ENCODE measurements at regions not wholly inside any gene's neighbourhood (a gene's known extent, or its start where the extent isn't known, plus 50 kb on each side); places are given as distances from the start of the nearest gene placed in this dataset.

DNA sequence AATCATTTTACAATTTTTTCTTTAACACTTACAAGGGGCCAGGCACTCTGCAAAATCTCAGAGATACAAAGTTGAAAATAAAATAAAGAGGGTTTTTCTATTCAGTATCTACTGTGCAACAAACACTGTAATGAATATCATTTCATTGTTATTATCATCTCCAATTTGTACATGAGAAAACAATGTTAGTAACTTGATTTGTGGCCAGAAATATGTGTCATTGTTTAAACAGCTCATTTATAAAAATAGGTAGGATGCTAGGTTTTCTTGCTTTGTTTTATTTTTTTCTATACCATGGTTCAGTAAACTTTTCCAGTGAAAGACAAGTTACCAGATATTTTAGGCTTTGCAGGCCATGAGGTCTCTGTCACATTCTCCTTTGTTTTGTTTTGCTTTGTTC lies 318.1 kb upstream of the UBE2E2 start:
- no peak for DNase-seq
- Histone ChIP-seq H3K56ac (ENCODE audit: insufficient read length, low read depth, low read length) (no peak overlapping the region), H2AK5ac (ENCODE audit: insufficient read length, low read length) (no peak overlapping the region), H3K27me3 (ENCODE audit: insufficient read depth, low read length) (no peaks in the 10 kb centered on the region), H3K9me3 (ENCODE audit: control insufficient read depth, low read depth, low read length) (no peaks in the 10 kb centered on the region), H4K8ac (replicated peaks; ENCODE audit: insufficient read length, low read depth, low read length) (no peak overlapping the region), H2BK20ac (ENCODE audit: low read depth, low read length, poor library complexity, severe bottlenecking) (no peak overlapping the region), H4K91ac (ENCODE audit: insufficient read length, low read depth, low read length) (no peak overlapping the region), H2BK12ac (ENCODE audit: insufficient read length, low read depth, low read length) (no peak overlapping the region), H3K79me2 (ENCODE audit: insufficient read depth, low read length) (no peaks in the 10 kb centered on the region), H4K5ac (ENCODE audit: insufficient read length, low read depth, low read length) (no peak overlapping the region), H3K4me1 (ENCODE audit: insufficient read depth, low read length) (no peaks in the 10 kb centered on the region), H2BK120ac (ENCODE audit: low read depth, low read length, poor library complexity, severe bottlenecking) (no peak overlapping the region), H3K23ac (ENCODE audit: insufficient read length, low read depth, low read length) (no peak overlapping the region), H3K23me2 (ENCODE audit: insufficient read length, low read depth, low read length, poor library complexity, severe bottlenecking) (no peaks in the 10 kb centered on the region), H4K20me1 (ENCODE audit: control insufficient read depth, insufficient read depth, insufficient read length) (no peaks in the 10 kb centered on the region), H3K27ac (ENCODE audit: insufficient read length, low read depth, low read length) (no peak overlapping the region), H3K18ac (ENCODE audit: insufficient read length, low read depth, low read length) (no peak overlapping the region), H2BK5ac (ENCODE audit: insufficient read length, low read length) (no peak overlapping the region), H2AFZ (ENCODE audit: low read length) (no peak overlapping the region), H3K4me2 (ENCODE audit: insufficient read depth, insufficient read length, low read length) (no peak overlapping the region), H3K79me1 (ENCODE audit: insufficient read depth, low read depth, low read length, poor library complexity, severe bottlenecking) (no peaks in the 10 kb centered on the region), H3K4ac (ENCODE audit: low read depth, low read length) (no peak overlapping the region), H3K9ac (ENCODE audit: extremely low read depth, insufficient read length, low read length) (no peak overlapping the region), H3T11ph (ENCODE audit: low read length) (no peak overlapping the region), H3K14ac (ENCODE audit: insufficient read depth, low read length) (no peak overlapping the region), H2BK15ac (ENCODE audit: low read depth, low read length) (no peak overlapping the region)
- no peaks in the 10 kb centered on the region for H3K27me3 Mint-ChIP-seq (ENCODE audit: low read depth)
- no peak overlapping the region for H3K27ac Mint-ChIP-seq
- no peaks in the 10 kb centered on the region for H3K36me3 Mint-ChIP-seq (ENCODE audit: insufficient read depth in 1 of 3, low read depth in 3 of 3)
- H3K4me1 Mint-ChIP-seq = no peaks in the 10 kb centered on the region
- no peaks in the 10 kb centered on the region for H3K9me3 Mint-ChIP-seq
- TF ChIP-seq, protein P1, sequence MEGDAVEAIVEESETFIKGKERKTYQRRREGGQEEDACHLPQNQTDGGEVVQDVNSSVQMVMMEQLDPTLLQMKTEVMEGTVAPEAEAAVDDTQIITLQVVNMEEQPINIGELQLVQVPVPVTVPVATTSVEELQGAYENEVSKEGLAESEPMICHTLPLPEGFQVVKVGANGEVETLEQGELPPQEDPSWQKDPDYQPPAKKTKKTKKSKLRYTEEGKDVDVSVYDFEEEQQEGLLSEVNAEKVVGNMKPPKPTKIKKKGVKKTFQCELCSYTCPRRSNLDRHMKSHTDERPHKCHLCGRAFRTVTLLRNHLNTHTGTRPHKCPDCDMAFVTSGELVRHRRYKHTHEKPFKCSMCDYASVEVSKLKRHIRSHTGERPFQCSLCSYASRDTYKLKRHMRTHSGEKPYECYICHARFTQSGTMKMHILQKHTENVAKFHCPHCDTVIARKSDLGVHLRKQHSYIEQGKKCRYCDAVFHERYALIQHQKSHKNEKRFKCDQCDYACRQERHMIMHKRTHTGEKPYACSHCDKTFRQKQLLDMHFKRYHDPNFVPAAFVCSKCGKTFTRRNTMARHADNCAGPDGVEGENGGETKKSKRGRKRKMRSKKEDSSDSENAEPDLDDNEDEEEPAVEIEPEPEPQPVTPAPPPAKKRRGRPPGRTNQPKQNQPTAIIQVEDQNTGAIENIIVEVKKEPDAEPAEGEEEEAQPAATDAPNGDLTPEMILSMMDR (conservative IDR thresholded peaks at IDR 0.05) = no peak
- H3K4me3 Mint-ChIP-seq = no peak overlapping the region
